Stimulated activated CD4-positive, alpha-beta T cell treated with anti-CD3 and anti-CD28 coated beads, Interleukin-4, amount 100 ng/mL, for 24 hours (primary cell): ENCODE measurements at regions not wholly inside any gene's neighbourhood (a gene's known extent, or its start where the extent isn't known, plus 50 kb on each side); places are given as distances from the start of the nearest gene placed in this dataset.
"Not testable (repeated sequence)": the region's sequence is repeated elsewhere in the genome, so short reads cannot be mapped to it uniquely, and the experiment has no call there.

ENCODE experiments used
- DNase-seq: peaks from one replicate; pipeline ENCODE4 v3.0.0-alpha.2; 2020

GRCh38 chr15:95021816-95022215 is 790.5 kb downstream of the MCTP2 start:
- DNase-seq, result no peak

GRCh38 chr15:95024351-95024750 is 793.0 kb downstream of the MCTP2 start:
- no peak for DNase-seq

GRCh38 chr15:95025924-95026728 is 794.8 kb downstream of the MCTP2 start:
- no peak for DNase-seq

GRCh38 chr15:95027981-95028380 is 796.6 kb downstream of the MCTP2 start:
- DNase-seq, result no peak

GRCh38 chr15:95032156-95032555 is 800.8 kb downstream of the MCTP2 start:
- no peak for DNase-seq

GRCh38 chr15:95035106-95035505 is 803.7 kb downstream of the MCTP2 start:
- no peak for DNase-seq

GRCh38 chr15:95041297-95041696 is 809.9 kb downstream of the MCTP2 start:
- no peak for DNase-seq

GRCh38 chr15:95043236-95043932 is 812.0 kb downstream of the MCTP2 start:
- not testable (repeated sequence) for DNase-seq

- DNase-seq, result no peak
Observed at GRCh38 chr15:95043933-95044313, 812.6 kb downstream of the MCTP2 start.

GRCh38 chr15:95044745-95045417 is 813.5 kb downstream of the MCTP2 start:
- DNase-seq, result no peak

- no peak for DNase-seq
Observed at GRCh38 chr15:95051861-95052260, 820.5 kb downstream of the MCTP2 start.

GRCh38 chr15:95059346-95059905 is 828.1 kb downstream of the MCTP2 start:
- DNase-seq, result no peak

GRCh38 chr15:95068701-95069521 is 837.5 kb downstream of the MCTP2 start:
- DNase-seq, result no peak

GRCh38 chr15:95075792-95076677 is 844.7 kb downstream of the MCTP2 start:
- no peak for DNase-seq

- no peak for DNase-seq
Observed at GRCh38 chr15:95076678-95076990, 845.3 kb downstream of the MCTP2 start.

- DNase-seq, result no peak
Observed at GRCh38 chr15:95078003-95078402, 846.6 kb downstream of the MCTP2 start.

GRCh38 chr15:95080228-95080627 is 848.9 kb downstream of the MCTP2 start:
- DNase-seq, result not testable (repeated sequence)

GRCh38 chr15:95085056-95085455 is 853.7 kb downstream of the MCTP2 start:
- no peak for DNase-seq

- no peak for DNase-seq
Observed at GRCh38 chr15:95086531-95087252, 855.3 kb downstream of the MCTP2 start.

- no peak for DNase-seq
Observed at GRCh38 chr15:95087253-95087609, 855.9 kb downstream of the MCTP2 start.

GRCh38 chr15:95091444-95091843 is 860.1 kb downstream of the MCTP2 start:
- no peak for DNase-seq
